LNCAP (cell line): ENCODE measurements at regions not wholly inside any gene's neighbourhood (a gene's known extent, or its start where the extent isn't known, plus 50 kb on each side); places are given as distances from the start of the nearest gene placed in this dataset.

ENCODE experiments used
- TF ChIP-seq, protein P1 (sequence below): fragments of 450-650 bp; IDR thresholded peaks from 2 replicates; pipeline ENCODE4 v1.5.1; 2017; ENCODE audit warnings: mild to moderate bottlenecking

- TF ChIP-seq, protein P1, sequence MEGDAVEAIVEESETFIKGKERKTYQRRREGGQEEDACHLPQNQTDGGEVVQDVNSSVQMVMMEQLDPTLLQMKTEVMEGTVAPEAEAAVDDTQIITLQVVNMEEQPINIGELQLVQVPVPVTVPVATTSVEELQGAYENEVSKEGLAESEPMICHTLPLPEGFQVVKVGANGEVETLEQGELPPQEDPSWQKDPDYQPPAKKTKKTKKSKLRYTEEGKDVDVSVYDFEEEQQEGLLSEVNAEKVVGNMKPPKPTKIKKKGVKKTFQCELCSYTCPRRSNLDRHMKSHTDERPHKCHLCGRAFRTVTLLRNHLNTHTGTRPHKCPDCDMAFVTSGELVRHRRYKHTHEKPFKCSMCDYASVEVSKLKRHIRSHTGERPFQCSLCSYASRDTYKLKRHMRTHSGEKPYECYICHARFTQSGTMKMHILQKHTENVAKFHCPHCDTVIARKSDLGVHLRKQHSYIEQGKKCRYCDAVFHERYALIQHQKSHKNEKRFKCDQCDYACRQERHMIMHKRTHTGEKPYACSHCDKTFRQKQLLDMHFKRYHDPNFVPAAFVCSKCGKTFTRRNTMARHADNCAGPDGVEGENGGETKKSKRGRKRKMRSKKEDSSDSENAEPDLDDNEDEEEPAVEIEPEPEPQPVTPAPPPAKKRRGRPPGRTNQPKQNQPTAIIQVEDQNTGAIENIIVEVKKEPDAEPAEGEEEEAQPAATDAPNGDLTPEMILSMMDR: no peak
Observed at GRCh38 chr3:25074149-25074548, 353.9 kb upstream of the RARB start.

GRCh38 chr3:25080461-25080860 lies 347.6 kb upstream of the RARB start:
- TF ChIP-seq, protein P1: no peak

- TF ChIP-seq, protein P1: no peak
Observed at GRCh38 chr3:25084016-25084415, 344.0 kb upstream of the RARB start.

- TF ChIP-seq, protein P1: no peak
Observed at GRCh38 chr3:25086721-25087120, 341.3 kb upstream of the RARB start.

GRCh38 chr3:25088284-25088683 lies 339.8 kb upstream of the RARB start:
- TF ChIP-seq, protein P1: no peak

GRCh38 chr3:25090698-25091453 lies 337.2 kb upstream of the RARB start:
- TF ChIP-seq, protein P1: no peak

DNA sequence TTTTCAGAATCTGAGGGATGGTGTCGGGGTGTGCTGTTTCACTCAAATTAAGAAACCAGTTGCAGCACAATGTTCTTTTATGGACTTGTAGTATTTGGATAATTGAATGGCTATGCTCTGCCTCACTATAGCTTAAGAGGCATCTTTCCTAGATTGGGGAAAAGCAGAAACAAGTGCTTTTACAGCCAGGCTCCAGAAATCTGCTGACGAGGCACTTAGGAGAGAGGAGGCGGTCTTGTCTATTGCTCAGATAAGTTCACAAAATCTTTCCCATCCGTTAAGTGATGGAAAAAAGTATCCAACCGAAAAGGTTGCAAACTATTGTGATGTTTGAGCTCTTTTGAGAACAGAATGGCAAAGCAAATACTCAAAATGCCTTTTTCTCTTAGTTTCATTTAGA lies 336.1 kb upstream of the RARB start:
- TF ChIP-seq, protein P1: no peak
